UCSD-AML1 (cell line): ENCODE measurements at regions not wholly inside any gene's neighbourhood (a gene's known extent, or its start where the extent isn't known, plus 50 kb on each side); places are given as distances from the start of the nearest gene placed in this dataset.

Experiments
- DNase-seq: peaks from one replicate; lab custom pipeline; 2025; ENCODE audit not compliant: unreplicated experiment; lab: John Stamatoyannopoulos, UW

- no peak for DNase-seq
These were observed 338.2 kb upstream of the TLE4 start for GRCh38 chr9:79233542-79233941.

- DNase-seq = no peak
These were observed 335.3 kb upstream of the TLE4 start for GRCh38 chr9:79236466-79236865.

GRCh38 chr9:79237861-79238260, 333.9 kb upstream of the TLE4 start:
- no peak for DNase-seq

DNA sequence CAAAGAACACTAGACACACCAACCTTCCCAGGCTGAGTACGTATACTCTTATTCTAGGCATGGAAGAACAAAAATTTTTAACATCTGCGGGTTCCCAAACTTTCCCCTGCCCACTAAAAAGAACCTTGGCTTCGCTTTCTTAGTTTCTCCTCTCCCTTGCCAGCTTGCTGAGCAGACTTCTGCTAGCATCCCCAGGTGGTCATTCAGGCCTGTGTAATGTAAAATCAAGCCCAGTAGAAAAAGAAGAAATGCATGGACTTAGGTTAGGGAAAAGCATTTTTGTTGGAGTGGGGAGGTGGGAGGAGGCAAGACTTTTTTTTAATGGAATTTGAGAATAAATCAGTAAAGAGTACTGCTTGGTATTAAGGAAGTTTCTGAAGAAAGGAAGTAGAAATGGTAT, 331.0 kb upstream of the TLE4 start:
- DNase-seq = no peak

DNA sequence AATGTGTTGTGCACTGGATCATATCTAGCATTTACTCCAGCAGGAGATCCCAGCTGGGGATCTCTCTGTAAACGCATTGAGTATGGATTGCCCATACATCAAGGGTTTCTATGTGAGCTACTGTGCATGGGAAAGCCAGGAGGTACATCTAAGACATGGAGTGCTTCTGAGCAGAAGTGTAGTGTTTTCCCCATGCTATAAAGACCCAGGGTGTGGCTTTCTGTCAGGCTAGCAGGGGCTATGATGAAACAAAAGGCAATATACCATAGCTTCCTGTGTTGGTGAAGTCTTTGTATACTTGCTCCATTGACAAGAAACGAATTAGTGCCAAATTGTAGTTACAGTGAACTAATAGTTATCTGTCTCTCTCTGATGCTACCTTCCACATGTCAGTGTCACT, 329.3 kb upstream of the TLE4 start:
- no peak for DNase-seq

GRCh38 chr9:79246170-79246569, 325.6 kb upstream of the TLE4 start:
- DNase-seq = no peak

DNA sequence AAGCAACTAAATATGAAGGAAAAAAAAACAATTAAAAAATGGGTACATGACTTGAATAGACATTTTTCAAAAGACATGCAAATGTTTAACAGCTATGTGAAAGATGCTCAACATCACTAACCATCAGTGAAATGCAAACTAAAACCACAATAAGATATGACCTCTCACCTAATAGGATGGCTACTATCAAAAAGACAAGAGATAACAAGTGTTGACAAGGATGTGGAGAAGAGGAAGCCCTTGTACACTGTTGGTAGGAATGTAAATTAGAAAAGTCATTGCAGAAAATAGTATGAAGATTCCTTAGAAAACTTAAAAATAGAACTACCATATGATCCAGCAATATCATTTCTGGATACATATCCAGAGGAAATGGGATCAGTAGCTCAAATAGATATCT, 324.7 kb upstream of the TLE4 start:
- no peak for DNase-seq

DNA sequence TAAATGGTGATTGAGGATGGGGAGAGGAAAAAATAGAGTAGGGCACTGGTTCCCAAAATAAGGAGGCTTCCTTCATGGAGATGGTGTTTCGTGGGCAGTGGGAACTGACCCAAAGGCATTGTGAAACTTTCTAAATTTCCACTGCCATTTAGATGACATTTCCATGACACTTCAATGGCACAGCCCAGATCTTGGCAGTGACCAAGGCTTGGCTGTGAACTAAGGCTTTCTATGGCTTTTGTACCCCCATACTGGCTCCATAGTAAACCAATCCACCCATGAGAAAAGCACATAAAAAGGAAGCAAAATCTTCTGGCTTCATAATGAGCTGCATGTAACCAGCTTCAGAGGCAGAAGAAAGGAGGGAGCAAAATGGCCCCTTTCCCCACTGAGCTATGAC, 321.0 kb upstream of the TLE4 start:
- DNase-seq = no peak

GRCh38 chr9:79254900-79255650, 316.7 kb upstream of the TLE4 start:
- no peak for DNase-seq

- no peak for DNase-seq
These were observed 316.0 kb upstream of the TLE4 start for GRCh38 chr9:79255651-79256260.

GRCh38 chr9:79256691-79257213, 315.0 kb upstream of the TLE4 start:
- no peak for DNase-seq

DNA sequence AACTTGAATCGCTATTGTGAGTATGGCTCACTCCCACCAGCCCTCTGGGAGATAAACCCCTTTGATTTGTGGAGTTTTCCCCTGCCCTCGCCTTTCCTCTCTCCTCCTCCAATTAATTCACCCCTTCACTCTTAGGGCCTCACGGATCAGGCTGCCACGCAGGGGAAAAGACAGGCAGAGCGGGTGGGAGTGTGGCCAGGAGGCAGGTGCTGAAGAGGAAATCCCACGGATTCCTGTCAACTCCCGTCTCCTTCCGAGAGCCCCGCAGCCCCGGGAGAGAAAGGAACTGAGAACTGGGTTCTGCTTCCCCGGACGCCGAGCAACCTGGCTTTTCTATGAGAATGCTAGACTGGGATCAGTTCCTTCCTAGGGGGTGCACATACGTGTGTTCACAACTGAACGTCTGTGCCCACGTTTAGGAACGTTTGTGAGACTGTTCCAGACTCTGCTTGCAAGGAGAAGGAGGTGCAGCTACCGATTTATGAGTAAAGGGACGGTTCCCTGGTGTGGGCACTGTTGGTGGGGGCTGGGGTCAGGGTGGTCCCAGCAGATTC, 314.5 kb upstream of the TLE4 start:
- DNase-seq = no peak

DNA sequence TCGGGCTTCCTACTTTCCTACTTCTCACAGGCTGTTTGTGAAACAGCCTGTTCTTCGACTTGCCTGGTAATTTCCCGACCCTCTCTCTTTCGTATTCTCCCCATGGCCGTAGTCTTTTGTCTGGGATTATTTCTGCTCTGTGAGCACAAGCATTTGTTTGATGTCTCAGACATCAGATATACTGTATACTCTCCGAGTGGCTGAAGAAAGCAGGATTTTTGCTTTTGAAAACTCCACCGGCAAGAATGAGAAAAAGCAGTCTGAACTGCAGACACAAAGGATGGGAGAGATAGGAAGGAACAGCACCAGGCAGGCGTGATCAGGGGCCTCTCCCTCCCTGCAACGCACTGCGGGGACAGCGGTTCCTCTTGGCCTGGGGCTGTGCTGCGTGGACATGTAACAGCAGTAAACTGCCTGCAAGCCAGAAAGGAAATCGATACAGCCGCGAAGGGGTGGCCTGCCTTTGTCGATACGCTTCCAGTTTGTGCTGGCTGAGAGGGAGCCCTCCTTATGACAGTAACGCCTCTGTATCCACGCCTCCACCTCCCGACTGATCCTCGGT, 313.9 kb upstream of the TLE4 start:
- no peak for DNase-seq

DNA sequence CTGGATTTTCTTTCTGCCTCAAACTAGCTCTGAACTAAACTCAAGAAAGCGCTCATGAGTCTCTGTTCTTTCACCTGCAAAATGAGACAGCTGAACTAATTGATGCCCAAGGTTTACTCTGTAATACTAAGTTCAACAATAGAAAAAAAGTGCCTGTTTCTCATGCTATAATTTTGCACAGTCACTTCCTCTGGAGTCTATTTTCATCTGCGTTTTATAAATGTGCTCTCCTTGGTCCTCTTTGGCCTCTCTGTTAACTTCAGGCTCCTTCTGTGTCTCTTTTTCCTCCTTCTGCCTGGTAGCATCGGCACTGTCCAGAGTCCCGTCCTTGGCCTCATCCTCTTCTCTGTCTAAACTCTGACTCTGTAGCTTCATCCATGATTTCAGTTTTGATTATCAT, 311.9 kb upstream of the TLE4 start:
- DNase-seq = no peak

- DNase-seq = no peak
These were observed 308.1 kb upstream of the TLE4 start for GRCh38 chr9:79263628-79264027.

GRCh38 chr9:79264041-79264440, 307.7 kb upstream of the TLE4 start:
- DNase-seq = no peak

- no peak for DNase-seq
These were observed 307.0 kb upstream of the TLE4 start for GRCh38 chr9:79264511-79265355.

DNA sequence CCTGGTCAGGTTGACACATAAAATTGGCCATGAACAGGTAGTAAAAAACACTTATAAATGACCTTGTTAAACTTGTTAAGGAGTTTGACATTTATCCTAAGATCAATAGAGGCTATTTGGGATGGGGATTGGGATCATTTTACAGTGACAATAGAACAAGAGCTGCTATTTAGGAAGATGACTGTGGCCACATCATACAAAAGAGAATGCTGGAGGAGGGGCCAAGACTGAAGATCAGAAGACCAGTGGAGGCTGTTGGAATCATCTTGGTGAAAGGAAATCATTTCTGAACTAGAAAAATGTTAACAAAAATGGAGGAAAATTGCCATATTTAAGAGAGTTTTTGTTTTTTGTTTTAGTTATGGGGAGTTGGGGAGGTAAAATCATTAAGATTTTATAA, 304.8 kb upstream of the TLE4 start:
- no peak for DNase-seq

DNA sequence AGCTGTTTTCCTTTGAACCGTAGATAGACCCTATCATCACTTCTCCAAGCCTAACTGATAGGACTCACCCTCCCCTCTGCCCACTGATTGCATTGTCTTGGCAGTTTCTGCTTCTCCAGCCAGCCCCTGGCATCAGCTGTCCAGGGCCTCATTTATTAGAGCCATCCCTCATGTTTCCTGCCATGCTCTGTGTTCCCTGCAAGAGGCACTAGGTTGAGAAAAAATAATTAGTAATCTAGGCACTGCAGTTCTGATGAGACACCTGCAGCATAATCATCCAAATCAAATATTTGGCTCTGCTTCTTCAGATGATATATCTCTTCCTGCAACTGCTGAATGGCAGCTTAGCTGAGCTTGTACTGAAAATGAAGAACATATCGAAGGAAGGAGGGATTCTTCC, 303.0 kb upstream of the TLE4 start:
- DNase-seq = no peak

- DNase-seq = no peak
These were observed 298.5 kb upstream of the TLE4 start for GRCh38 chr9:79273311-79273710.

- no peak for DNase-seq
These were observed 292.4 kb upstream of the TLE4 start for GRCh38 chr9:79279356-79279755.
